Mucosa of descending colon (tissue), 3 donors: ENCODE measurements at regions not wholly inside any gene's neighbourhood (a gene's known extent, or its start where the extent isn't known, plus 50 kb on each side); places are given as distances from the start of the nearest gene placed in this dataset.

Experiments used
- ATAC-seq: fragments of 200-7000 bp; cut with Tn5 transposase; one replicate; pipeline ENCODE4 v1.9.1; 2020; ENCODE audit warnings: mild to moderate bottlenecking, moderate library complexity
- DNase-seq, 3 donors: peaks; one replicate each; pipeline ENCODE4 v3.0.0-alpha.2; 2020
- H3K36me3 ChIP-seq: fragments of 200-600 bp; one replicate; pipeline ENCODE4 v1.8.0; 2021; ENCODE audit warnings: low read depth, mild to moderate bottlenecking
- H3K4me1 ChIP-seq: fragments of 200-600 bp; one replicate; pipeline ENCODE4 v1.8.0; 2021; ENCODE audit warnings: low read depth, mild to moderate bottlenecking
- H3K4me3 ChIP-seq: fragments of 200-600 bp; one replicate; pipeline ENCODE4 v1.8.0; 2021; ENCODE audit warnings: mild to moderate bottlenecking
- H3K9me3 ChIP-seq: fragments of 200-600 bp; one replicate; pipeline ENCODE4 v1.8.0; 2021; ENCODE audit warnings: mild to moderate bottlenecking
- CTCF ChIP-seq: fragments of 200-600 bp; IDR thresholded peaks from one replicate; pipeline ENCODE4 v1.8.0; 2022; ENCODE audit warnings: antibody characterized with exemption, mild to moderate bottlenecking
- intact Hi-C, 2 donors: fragments of 100-400 bp; cut with DNase I in 1 of 2; cut with micrococcal nuclease in 1 of 2; formaldehyde crosslinking; loops; one replicate each; pipeline versions ENCODE4 v1.11.0 to v1.11.1; 2022; cut with DNase I, micrococcal nuclease
- donor health status: DM: no; HTN: no; CAD: no; lungs with moderate emphysema.
- donor health status: DM: no; HTN: no; CAD: no.
- donor health status: DM: no; HTN: yes; CAD: no.

DNA sequence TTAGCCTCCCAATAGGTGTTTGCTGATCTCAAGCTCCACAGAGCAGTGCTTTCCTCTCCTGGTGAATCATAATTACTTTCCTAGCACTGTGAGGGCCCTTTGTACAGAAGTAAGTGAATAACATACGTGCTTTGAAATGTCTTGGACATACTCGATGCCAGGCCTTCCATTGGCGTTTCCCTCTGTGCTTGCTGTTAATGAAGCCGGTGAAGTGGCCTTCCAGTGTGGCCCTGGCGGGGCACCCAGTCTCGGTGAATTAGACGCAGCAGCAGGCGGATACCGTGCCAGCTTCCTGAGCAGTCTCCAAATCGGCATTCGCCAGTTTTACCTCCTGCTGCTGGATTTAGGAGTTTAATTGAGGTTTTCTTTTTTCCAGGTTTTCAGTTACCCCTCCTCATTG lies 132.3 kb downstream of the HMX1 start:
- DNase-seq (no peak), ATAC-seq (no peak)
- intact Hi-C loops = no loop called here
- TF ChIP-seq CTCF = no peak
- no peaks in the 10 kb centered on the region for H3K36me3 ChIP-seq
- H3K4me3 ChIP-seq = no peak overlapping the region
- no peaks in the 10 kb centered on the region for H3K4me1 ChIP-seq
- no peaks in the 10 kb centered on the region for H3K9me3 ChIP-seq

GRCh38 chr4:8738471-8738931 lies 133.1 kb downstream of the HMX1 start:
- no peaks in the 10 kb centered on the region for H3K9me3 ChIP-seq
- ATAC-seq = no peak
- intact Hi-C loops = no loop called here
- no peaks in the 10 kb centered on the region for H3K36me3 ChIP-seq
- no peak for DNase-seq
- H3K4me1 ChIP-seq = no peaks in the 10 kb centered on the region
- TF ChIP-seq CTCF = no peak
- H3K4me3 ChIP-seq = no peak overlapping the region

GRCh38 chr4:8737601-8738279 lies 133.9 kb downstream of the HMX1 start:
- DNase-seq = no peak
- Histone ChIP-seq H3K4me3 (no peak overlapping the region), H3K36me3 (no peaks in the 10 kb centered on the region), H3K4me1 (no peaks in the 10 kb centered on the region), H3K9me3 (no peaks in the 10 kb centered on the region)
- no peak for TF ChIP-seq CTCF
- ATAC-seq = no peak
- intact Hi-C loops = no loop called here

DNA sequence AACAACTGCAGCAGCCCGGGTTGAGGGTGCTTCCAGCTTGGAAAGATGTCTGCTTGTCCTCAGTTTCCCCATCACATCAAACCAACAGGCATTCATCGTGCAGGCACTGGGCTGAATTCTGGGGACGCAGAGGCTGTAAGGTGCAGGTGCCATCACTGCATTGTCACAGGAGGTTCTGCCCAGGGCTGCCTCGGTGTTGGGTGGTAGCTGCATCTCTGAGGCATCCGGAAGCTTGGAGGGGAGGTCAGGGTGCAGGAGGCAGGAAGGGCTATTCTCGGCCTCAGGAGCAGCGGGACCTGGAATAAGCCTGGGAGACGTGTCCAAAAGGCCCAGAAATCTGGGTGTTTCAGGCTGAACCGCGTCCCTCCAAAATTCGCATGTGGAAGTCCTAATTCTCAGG lies 134.6 kb downstream of the HMX1 start:
- Histone ChIP-seq H3K36me3 (no peaks in the 10 kb centered on the region), H3K4me1 (no peaks in the 10 kb centered on the region), H3K4me3 (no peak overlapping the region), H3K9me3 (no peaks in the 10 kb centered on the region)
- no peak for DNase-seq
- TF ChIP-seq CTCF = no peak
- intact Hi-C loops = no loop called here
- no peak for ATAC-seq

GRCh38 chr4:8736090-8736825 lies 135.4 kb downstream of the HMX1 start:
- no peak for DNase-seq
- intact Hi-C loops = no loop called here
- Histone ChIP-seq H3K36me3 (no peaks in the 10 kb centered on the region), H3K9me3 (no peaks in the 10 kb centered on the region), H3K4me1 (no peaks in the 10 kb centered on the region), H3K4me3 (no peak overlapping the region)
- no peak for ATAC-seq
- no peak for TF ChIP-seq CTCF
